Tibial artery (tissue), 4 donors: ENCODE measurements at regions not wholly inside any gene's neighbourhood (a gene's known extent, or its start where the extent isn't known, plus 50 kb on each side); places are given as distances from the start of the nearest gene placed in this dataset.

Source experiments
- DNase-seq, 2 donors: peaks; one replicate each; pipeline ENCODE4 v3.0.0-alpha.2; 2019
- H3K27ac ChIP-seq, 2 donors: fragments of 200-600 bp; sonication (generic) in 1 of 2; 1 replicate in 1 of 2; 2 replicates in 1 of 2; pipeline ENCODE4 v1.5.1; 2018 to 2019; ENCODE audit warnings: mild to moderate bottlenecking in 1 of 2
- H3K27me3 ChIP-seq, 2 donors: fragments of 200-600 bp; sonication (generic) in 1 of 2; one replicate each; pipeline versions ENCODE4 v1.5.1 to v1.6.0; 2016 to 2019
- H3K36me3 ChIP-seq, 3 donors: fragments of 200-600 bp; sonication (generic) in 2 of 3; one replicate each; pipeline ENCODE4 v1.5.1; 2016 to 2019; ENCODE audit warnings: mild to moderate bottlenecking in 2 of 3
- H3K4me1 ChIP-seq, 4 donors: fragments of 200-600 bp; sonication (generic) in 2 of 4; 1 replicate in 3 of 4; 2 replicates in 1 of 4; pipeline ENCODE4 v1.5.1; 2016 to 2019
- H3K4me3 ChIP-seq, 2 donors: fragments of 200-600 bp; sonication (generic) in 1 of 2; 1 replicate in 1 of 2; 2 replicates in 1 of 2; pipeline ENCODE4 v1.5.1; 2018 to 2019; ENCODE audit warnings: mild to moderate bottlenecking in 2 of 2
- H3K9me3 ChIP-seq, 3 donors: fragments of 200-600 bp; sonication (generic) in 1 of 3; one replicate each; pipeline ENCODE4 v1.5.1; 2016 to 2019
- intact Hi-C: fragments of 100-400 bp; cut with DNase I; formaldehyde crosslinking; loops from one replicate; pipeline ENCODE4 v1.15.0; 2023; ENCODE audit warnings: low total_unique reads
- TF ChIP-seq, protein P1 (sequence below), 2 experiments: fragments of 200-600 bp in 1 of 2; fragments of 450-650 bp in 1 of 2; IDR thresholded peaks; one replicate each; pipeline ENCODE4 v1.5.1; 2017 to 2019; ENCODE audit warnings: antibody characterized with exemption in 2 of 2, mild to moderate bottlenecking in 1 of 2, moderate library complexity in 1 of 2

DNA sequence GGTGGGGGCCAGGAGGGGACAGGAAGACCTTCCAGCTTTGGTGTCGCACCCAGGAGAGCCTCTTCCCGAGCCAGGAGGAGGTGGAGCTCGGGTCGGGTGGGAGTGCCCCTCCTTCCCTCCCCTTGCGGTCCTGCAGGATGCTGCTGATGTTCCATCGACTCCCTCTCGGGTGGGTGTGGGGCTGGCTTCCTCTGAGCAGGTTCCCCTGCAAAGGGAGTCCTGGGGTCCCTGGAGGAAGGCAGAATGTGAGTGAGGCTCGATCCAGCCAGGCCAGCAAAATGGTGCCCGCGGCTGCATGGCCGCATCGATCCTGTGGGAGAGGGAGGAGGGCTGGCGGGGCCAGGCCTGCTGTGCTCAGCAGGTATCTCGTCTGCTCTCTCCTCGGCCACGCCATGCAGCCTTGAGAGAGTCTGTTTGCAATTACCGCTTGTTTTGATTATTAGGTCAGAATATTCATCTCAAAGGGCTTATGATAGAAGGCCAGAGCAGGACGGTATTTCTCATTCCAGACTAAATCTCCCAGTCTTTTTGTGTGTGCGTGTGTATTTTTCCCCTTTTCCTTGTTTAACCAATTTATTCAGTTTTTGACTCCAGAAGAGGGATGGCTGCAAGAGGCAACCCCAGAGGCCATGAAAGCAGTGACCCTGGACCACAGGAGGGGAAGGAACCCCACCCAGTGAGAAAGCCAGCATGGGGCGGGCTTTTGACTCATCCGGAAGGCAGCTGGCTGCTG lies 137.3 kb upstream of the ZMIZ1 start:
- no peak overlapping the region for H3K27ac ChIP-seq
- TF ChIP-seq, protein P1, sequence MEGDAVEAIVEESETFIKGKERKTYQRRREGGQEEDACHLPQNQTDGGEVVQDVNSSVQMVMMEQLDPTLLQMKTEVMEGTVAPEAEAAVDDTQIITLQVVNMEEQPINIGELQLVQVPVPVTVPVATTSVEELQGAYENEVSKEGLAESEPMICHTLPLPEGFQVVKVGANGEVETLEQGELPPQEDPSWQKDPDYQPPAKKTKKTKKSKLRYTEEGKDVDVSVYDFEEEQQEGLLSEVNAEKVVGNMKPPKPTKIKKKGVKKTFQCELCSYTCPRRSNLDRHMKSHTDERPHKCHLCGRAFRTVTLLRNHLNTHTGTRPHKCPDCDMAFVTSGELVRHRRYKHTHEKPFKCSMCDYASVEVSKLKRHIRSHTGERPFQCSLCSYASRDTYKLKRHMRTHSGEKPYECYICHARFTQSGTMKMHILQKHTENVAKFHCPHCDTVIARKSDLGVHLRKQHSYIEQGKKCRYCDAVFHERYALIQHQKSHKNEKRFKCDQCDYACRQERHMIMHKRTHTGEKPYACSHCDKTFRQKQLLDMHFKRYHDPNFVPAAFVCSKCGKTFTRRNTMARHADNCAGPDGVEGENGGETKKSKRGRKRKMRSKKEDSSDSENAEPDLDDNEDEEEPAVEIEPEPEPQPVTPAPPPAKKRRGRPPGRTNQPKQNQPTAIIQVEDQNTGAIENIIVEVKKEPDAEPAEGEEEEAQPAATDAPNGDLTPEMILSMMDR (IDR thresholded peaks at IDR 0.05), result no peak
- intact Hi-C loops, result no loop called here
- H3K36me3 ChIP-seq, result no peaks in the 10 kb centered on the region
- no peaks in the 10 kb centered on the region for H3K9me3 ChIP-seq
- no peaks in the 10 kb centered on the region for H3K27me3 ChIP-seq
- no peak overlapping the region for H3K4me3 ChIP-seq
- no peaks in the 10 kb centered on the region for H3K4me1 ChIP-seq
- DNase-seq, result peak; percentile 79 to 82

DNA sequence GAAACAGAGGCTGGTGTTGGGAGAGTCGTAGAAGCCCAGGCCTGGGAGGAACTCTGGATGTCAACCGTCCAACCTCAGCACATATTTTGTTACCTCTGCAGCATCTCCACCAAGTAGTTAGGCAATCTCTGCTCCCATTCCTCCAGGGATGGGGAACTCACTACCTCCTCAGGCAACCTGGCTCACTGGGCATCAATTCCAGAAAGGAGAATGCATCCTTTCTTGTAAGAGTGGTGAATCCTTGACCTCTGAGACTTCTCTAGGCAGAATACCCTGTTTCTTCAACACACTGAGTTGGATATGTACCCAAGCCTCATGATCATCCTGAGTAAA lies 136.7 kb upstream of the ZMIZ1 start:
- Histone ChIP-seq H3K27me3 (no peaks in the 10 kb centered on the region), H3K9me3 (no peaks in the 10 kb centered on the region), H3K27ac (no peak overlapping the region), H3K36me3 (no peaks in the 10 kb centered on the region), H3K4me3 (no peak overlapping the region), H3K4me1 (no peaks in the 10 kb centered on the region)
- intact Hi-C loops, result no loop called here
- TF ChIP-seq, protein P1 (IDR thresholded peaks at IDR 0.05), result no peak
- no peak for DNase-seq

DNA sequence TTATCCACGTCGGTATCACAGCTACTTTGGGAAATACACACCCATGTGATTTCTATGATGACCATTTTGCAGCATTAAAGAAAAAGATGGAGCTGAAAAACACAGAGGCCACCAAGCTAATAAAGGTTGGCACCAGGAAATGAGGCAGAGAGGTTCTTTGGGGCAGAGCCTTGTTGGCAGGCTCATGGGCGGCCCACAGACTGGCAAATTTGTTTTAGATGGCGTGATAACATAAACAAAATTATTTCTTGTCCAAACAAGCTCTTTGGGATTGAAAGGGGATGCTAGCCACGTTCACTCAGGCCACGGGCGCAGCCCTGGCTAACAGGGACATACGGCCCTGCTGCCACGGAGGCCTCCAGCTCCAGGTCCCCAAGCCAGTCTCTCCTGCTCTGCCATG lies 135.9 kb upstream of the ZMIZ1 start:
- intact Hi-C loops, result no loop called here
- H3K36me3 ChIP-seq, result no peaks in the 10 kb centered on the region
- H3K27ac ChIP-seq, result no peak overlapping the region
- H3K4me1 ChIP-seq, result no peaks in the 10 kb centered on the region
- no peak overlapping the region for H3K4me3 ChIP-seq
- no peaks in the 10 kb centered on the region for H3K9me3 ChIP-seq
- TF ChIP-seq, protein P1 (IDR thresholded peaks at IDR 0.05), result no peak
- no peak for DNase-seq
- no peaks in the 10 kb centered on the region for H3K27me3 ChIP-seq

DNA sequence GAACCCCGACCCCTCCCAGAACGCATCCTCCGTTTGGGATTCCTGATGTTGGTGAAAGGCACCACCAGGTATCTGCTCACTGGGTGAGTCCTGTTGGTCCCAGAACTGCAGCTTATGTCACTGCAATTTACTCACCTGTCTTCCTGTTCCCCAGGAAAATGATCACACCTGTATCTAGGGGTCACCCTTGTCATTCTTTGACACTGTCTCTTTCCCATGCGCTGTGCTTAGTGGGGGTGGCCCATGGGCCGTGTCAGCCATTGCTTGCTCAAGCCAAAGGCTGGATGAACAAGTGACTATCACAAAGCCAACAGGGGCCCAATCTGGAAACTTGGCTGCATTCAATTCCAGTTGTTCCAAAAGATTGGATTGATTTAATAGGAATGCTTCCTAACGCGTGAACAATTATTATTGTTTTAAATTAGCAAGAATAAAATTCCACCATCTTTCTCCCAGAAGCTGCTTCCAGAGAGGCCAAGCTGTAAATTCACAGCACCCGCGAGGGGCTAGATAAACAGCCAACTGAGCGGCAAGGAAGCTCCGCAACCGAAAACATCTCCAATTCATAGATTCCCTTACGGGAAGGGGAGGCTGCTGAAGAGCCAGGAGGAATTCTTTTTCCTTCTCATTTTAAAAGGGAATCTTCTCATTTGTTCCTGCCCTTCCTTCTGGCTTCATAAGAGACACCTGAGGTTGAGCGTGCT lies 134.8 kb upstream of the ZMIZ1 start:
- no peaks in the 10 kb centered on the region for H3K36me3 ChIP-seq
- no peaks in the 10 kb centered on the region for H3K4me1 ChIP-seq
- DNase-seq, result no peak
- H3K4me3 ChIP-seq, result no peak overlapping the region
- no peaks in the 10 kb centered on the region for H3K9me3 ChIP-seq
- H3K27me3 ChIP-seq, result no peaks in the 10 kb centered on the region
- intact Hi-C loops, result no loop called here
- H3K27ac ChIP-seq, result no peak overlapping the region
- TF ChIP-seq, protein P1 (IDR thresholded peaks at IDR 0.05), result no peak

DNA sequence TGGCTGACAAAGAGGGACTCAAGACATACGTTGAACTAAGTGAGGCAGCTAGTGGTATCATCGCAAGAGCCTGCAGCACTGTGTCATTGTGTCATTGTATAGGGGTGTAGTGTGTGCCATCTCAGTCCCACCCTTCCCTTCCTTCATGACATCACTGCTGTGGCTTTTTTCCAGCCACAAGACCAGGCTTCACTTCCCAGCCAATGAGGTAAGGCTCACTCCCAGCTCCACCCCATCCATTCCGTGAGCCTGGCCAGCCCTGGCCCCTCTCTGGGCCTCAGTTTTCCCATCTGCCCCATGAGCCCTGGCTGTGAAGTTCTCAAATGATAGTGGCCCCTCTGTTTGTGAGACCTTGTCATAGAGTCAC lies 134.3 kb upstream of the ZMIZ1 start:
- no peaks in the 10 kb centered on the region for H3K9me3 ChIP-seq
- DNase-seq, result no peak
- no peak overlapping the region for H3K27ac ChIP-seq
- TF ChIP-seq, protein P1 (IDR thresholded peaks at IDR 0.05), result no peak
- H3K27me3 ChIP-seq, result no peaks in the 10 kb centered on the region
- H3K4me1 ChIP-seq, result no peaks in the 10 kb centered on the region
- intact Hi-C loops, result no loop called here
- no peaks in the 10 kb centered on the region for H3K36me3 ChIP-seq
- no peak overlapping the region for H3K4me3 ChIP-seq
